SK-N-SH (cell line): ENCODE measurements at regions not wholly inside any gene's neighbourhood (a gene's known extent, or its start where the extent isn't known, plus 50 kb on each side); places are given as distances from the start of the nearest gene placed in this dataset.

Experiments
- CTCF ChIA-PET: fragments of 300-600, 350-600 bp; formaldehyde crosslinking; extraction: SDS; loops from one replicate; lab custom pipeline; 2021; lab: Yijun Ruan, JAX
- POLR2A ChIA-PET: fragments of 350-600 bp; sonication (Branson Sonifier 250); formaldehyde crosslinking; extraction: SDS; loops from one replicate; lab custom pipeline; 2020; ENCODE audit warnings: antibody characterized with exemption, inconsistent platforms; lab: Yijun Ruan, JAX
- DNase-seq: peaks from one replicate; pipeline ENCODE4 v3.0.0; 2012
- H2AFZ ChIP-seq: fragments of 200-600 bp; sonication (generic); 2 replicates; pipeline ENCODE4 v1.8.1; 2016; ENCODE audit warnings: antibody characterized with exemption, mild to moderate bottlenecking, low read depth
- H3F3A ChIP-seq: fragments of 200-600 bp; sonication (generic); replicated peaks from 2 replicates; pipeline ENCODE3; 2016; ENCODE audit warnings: antibody characterized with exemption, mild to moderate bottlenecking; ENCODE audit not compliant: insufficient read depth
- H3K27ac ChIP-seq, 2 experiments: fragments of 200-500 bp in 1 of 2; fragments of 200-600 bp in 1 of 2; sonication (Bioruptor generic) in 1 of 2; sonication (generic), shearing (Covaris generic) in 1 of 2; 2 replicates each; pipeline versions ENCODE4 v1.5.1 to v1.6.1; 2014 to 2016; ENCODE audit warnings: low read depth in 2 of 2, inconsistent platforms in 1 of 2, low read length in 1 of 2, mild to moderate bottlenecking in 1 of 2, mixed read lengths in 1 of 2
- H3K27me3 ChIP-seq: fragments of 200-600 bp; sonication (generic), shearing (Covaris generic); 2 replicates; pipeline ENCODE4 v1.6.1; 2016; ENCODE audit warnings: mixed run types; ENCODE audit not compliant: insufficient read depth
- H3K36me3 ChIP-seq, 2 experiments: fragments of 200-500 bp in 1 of 2; fragments of 200-600 bp in 1 of 2; sonication (Bioruptor generic) in 1 of 2; sonication (generic) in 1 of 2; replicated peaks in 1 of 2; 2 replicates each; pipeline versions ENCODE3 to v1.5.1; 2014 to 2016; ENCODE audit warnings: low read length in 1 of 2, mild to moderate bottlenecking in 1 of 2; ENCODE audit not compliant: insufficient read depth in 2 of 2, control insufficient read depth in 1 of 2
- H3K4me1 ChIP-seq, 2 experiments: fragments of 200-500 bp in 1 of 2; fragments of 200-600 bp in 1 of 2; sonication (Bioruptor generic) in 1 of 2; sonication (generic), shearing (Covaris generic) in 1 of 2; 2 replicates each; pipeline versions ENCODE4 v1.5.1 to v1.6.1; 2014 to 2016; ENCODE audit warnings: low read depth in 1 of 2, low read length in 1 of 2, mixed run types in 1 of 2; ENCODE audit not compliant: insufficient read depth in 2 of 2, control insufficient read depth in 1 of 2
- H3K4me2 ChIP-seq: fragments of 200-600 bp; sonication (generic), shearing (Covaris generic); 2 replicates; pipeline ENCODE4 v1.6.1; 2017; ENCODE audit warnings: mixed run types
- H3K4me3 ChIP-seq, 2 experiments: fragments of 200-500 bp in 1 of 2; fragments of 200-600 bp in 1 of 2; sonication (Bioruptor generic) in 1 of 2; sonication (generic), shearing (Covaris generic) in 1 of 2; 2 replicates each; pipeline versions ENCODE4 v1.5.1 to v1.8.1; 2014 to 2016; ENCODE audit warnings: low read depth in 2 of 2, inconsistent platforms in 1 of 2, low read length in 1 of 2, mild to moderate bottlenecking in 1 of 2, mixed read lengths in 1 of 2, moderate library complexity in 1 of 2
- H3K79me2 ChIP-seq: fragments of 200-600 bp; sonication (generic); 2 replicates; pipeline ENCODE4 v1.8.1; 2017; ENCODE audit warnings: mild to moderate bottlenecking; ENCODE audit not compliant: insufficient read depth
- H3K9ac ChIP-seq: fragments of 200-600 bp; sonication (generic); 2 replicates; pipeline ENCODE4 v1.6.1; 2017; ENCODE audit warnings: mixed run types
- H3K9me2 ChIP-seq: fragments of 200-600 bp; sonication (generic); 2 replicates; pipeline ENCODE4 v1.6.1; 2017; ENCODE audit warnings: mixed run types
- H3K9me3 ChIP-seq: fragments of 200-600 bp; sonication (generic); 2 replicates; pipeline ENCODE4 v1.6.1; 2017; ENCODE audit warnings: mixed run types, mild to moderate bottlenecking, moderate library complexity
- H4K20me1 ChIP-seq: fragments of 200-600 bp; sonication (generic); 2 replicates; pipeline ENCODE4 v1.6.1; 2017; ENCODE audit warnings: mild to moderate bottlenecking, mixed run types; ENCODE audit not compliant: insufficient read depth
- FOXJ3 ChIP-seq: sonication (generic); formaldehyde crosslinking; IDR thresholded peaks from 2 replicates; pipeline ENCODE4 v1.5.1; 2020; ENCODE audit warnings: mild to moderate bottlenecking, missing genetic modification reagents
- FOXM1 ChIP-seq: IDR thresholded peaks from 2 replicates; pipeline ENCODE4 v1.4.0; 2012; ENCODE audit warnings: low read depth, mild to moderate bottlenecking
- GATA2 ChIP-seq: sonication (generic); formaldehyde crosslinking; IDR thresholded peaks from 2 replicates; pipeline ENCODE4 v1.5.0; 2020; ENCODE audit warnings: mild to moderate bottlenecking, missing genetic modification reagents
- MAX ChIP-seq: IDR thresholded peaks from 2 replicates; pipeline ENCODE4 v1.4.0; 2012; ENCODE audit warnings: low read depth
- MXI1 ChIP-seq: IDR thresholded peaks from 2 replicates; pipeline ENCODE4 v1.6.1; 2012; ENCODE audit warnings: mild to moderate bottlenecking, low read depth, low read length, improper control_type of control experiment
- POLR2AphosphoS5 ChIP-seq: IDR thresholded peaks from 2 replicates; pipeline ENCODE4 v1.6.1; 2012; ENCODE audit warnings: low read depth, low read length
- RAD21 ChIP-seq: IDR thresholded peaks from 2 replicates; pipeline ENCODE4 v1.6.1; 2012; ENCODE audit warnings: mild to moderate bottlenecking, low read length
- RCOR1 ChIP-seq: fragments of 150-350 bp; IDR thresholded peaks from 2 replicates; pipeline ENCODE4 v1.6.1; 2017; ENCODE audit warnings: antibody characterized with exemption, low read length
- RXRA ChIP-seq: IDR thresholded peaks from 2 replicates; pipeline ENCODE4 v1.4.0; 2012; ENCODE audit warnings: low read depth, mild to moderate bottlenecking, borderline replicate concordance
- SIN3A ChIP-seq: IDR thresholded peaks from 2 replicates; pipeline ENCODE4 v1.6.1; 2012; ENCODE audit warnings: low read depth, mild to moderate bottlenecking, low read length, moderate library complexity, borderline replicate concordance
- USF1 ChIP-seq: IDR thresholded peaks from 2 replicates; pipeline ENCODE4 v1.4.0; 2012; ENCODE audit warnings: low read depth, borderline replicate concordance
- WGBS: methylation state at CpG from one replicate; pipeline ENCODE4 v1.1.6; 2017; ENCODE audit warnings: low lambda C conversion rate; 5-methylcytosine and 5-hydroxymethylcytosine counted together
- TF ChIP-seq, protein P1 (sequence below): IDR thresholded peaks from 2 replicates; pipeline ENCODE4 v1.4.0; 2012; ENCODE audit warnings: low read depth, borderline replicate concordance
- TF ChIP-seq, protein P2 (sequence below): fragments of 200-600 bp; sonication (generic); IDR thresholded peaks from 2 replicates; pipeline ENCODE4 v1.6.1; 2017; ENCODE audit warnings: antibody characterized with exemption, mild to moderate bottlenecking, moderate library complexity

DNA sequence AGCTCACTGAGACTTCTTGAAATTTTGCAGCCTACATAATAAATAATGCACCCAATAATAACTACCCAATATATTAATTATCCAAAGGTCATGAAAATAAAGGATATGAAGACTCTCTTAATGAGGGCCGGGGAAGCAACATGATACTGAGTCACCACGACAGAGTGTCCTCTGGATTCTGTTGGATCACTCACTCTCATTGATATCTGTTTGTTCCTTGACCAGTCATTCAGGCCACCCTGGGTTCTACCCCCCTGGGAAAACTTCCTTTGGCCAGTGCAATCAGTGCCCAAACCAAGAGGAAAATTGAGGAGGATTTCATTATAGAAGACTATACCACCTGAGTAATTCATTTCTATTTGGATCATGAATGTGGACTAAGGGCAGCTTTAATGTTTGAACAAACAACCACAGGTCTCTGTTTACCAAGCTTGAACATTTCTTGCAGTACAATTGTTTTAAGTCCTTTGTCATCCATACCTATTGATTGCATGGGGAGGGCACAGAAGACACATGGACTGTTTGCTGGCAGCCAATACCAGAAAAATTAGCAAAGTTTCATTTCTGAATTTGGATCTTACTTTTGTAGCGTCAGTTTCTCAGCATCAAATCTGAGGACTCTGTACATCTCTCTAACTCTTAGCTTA lies 137.2 kb upstream of the FGGY start:
- no peak overlapping the region for H3K4me3 ChIP-seq
- no peaks in the 10 kb centered on the region for H3K36me3 ChIP-seq
- no peaks in the 10 kb centered on the region for H3K9me2 ChIP-seq
- DNase-seq: no peak
- H3K27me3 ChIP-seq: no peaks in the 10 kb centered on the region
- H3K27ac ChIP-seq: no peak overlapping the region
- H3F3A ChIP-seq: peaks cover 10% of the 10 kb centered on the region
- CTCF ChIA-PET: interaction anchor here (0.8 to 1.4 kb wide), 3 partner anchors 83 to 418 kb away, joined by 3 to 4 read pairs (median 3); no protein-coding TSS in a partner anchor
- TF ChIP-seq FOXM1 (no peak), POLR2AphosphoS5 (no peak), USF1 (no peak), GATA2 (CRISPR knock-in tag) (no peak), RXRA (no peak), RCOR1 (no peak)
- TF ChIP-seq, protein P1, sequence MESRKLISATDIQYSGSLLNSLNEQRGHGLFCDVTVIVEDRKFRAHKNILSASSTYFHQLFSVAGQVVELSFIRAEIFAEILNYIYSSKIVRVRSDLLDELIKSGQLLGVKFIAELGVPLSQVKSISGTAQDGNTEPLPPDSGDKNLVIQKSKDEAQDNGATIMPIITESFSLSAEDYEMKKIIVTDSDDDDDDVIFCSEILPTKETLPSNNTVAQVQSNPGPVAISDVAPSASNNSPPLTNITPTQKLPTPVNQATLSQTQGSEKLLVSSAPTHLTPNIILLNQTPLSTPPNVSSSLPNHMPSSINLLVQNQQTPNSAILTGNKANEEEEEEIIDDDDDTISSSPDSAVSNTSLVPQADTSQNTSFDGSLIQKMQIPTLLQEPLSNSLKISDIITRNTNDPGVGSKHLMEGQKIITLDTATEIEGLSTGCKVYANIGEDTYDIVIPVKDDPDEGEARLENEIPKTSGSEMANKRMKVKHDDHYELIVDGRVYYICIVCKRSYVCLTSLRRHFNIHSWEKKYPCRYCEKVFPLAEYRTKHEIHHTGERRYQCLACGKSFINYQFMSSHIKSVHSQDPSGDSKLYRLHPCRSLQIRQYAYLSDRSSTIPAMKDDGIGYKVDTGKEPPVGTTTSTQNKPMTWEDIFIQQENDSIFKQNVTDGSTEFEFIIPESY: no peak
- 74% methylated on average over 3 of the region's 3 CpGs for WGBS
- H3K9ac ChIP-seq: no peak overlapping the region
- no peak overlapping the region for H2AFZ ChIP-seq
- POLR2A ChIA-PET: no interaction called here
- peaks cover 3 to 12% of the 10 kb centered on the region in 2 experiments; a peak in 2 of 4 replicates for H3K4me1 ChIP-seq
- H3K79me2 ChIP-seq: no peaks in the 10 kb centered on the region
- H3K9me3 ChIP-seq: no peaks in the 10 kb centered on the region
- H4K20me1 ChIP-seq: no peaks in the 10 kb centered on the region
- no peak overlapping the region for H3K4me2 ChIP-seq

DNA sequence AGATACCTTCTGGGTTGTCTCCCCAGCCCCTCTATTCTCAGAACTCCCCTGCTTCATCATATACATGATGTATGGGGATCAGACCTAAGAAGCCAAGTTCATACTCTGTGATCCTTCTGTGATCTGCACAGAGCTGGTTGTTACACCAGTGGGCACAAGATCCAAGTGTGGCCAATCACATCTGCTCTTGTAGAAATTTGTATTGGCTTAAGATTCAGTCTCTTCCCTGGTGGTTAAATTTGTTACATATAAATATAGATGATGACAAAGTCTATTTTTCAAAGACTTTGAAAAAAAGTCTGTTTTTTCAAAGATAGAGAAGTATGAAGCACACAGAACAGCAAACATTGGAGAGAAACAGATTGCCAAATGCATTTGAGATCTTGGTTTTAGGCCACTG lies 135.8 kb upstream of the FGGY start:
- H3K36me3 ChIP-seq: no peaks in the 10 kb centered on the region
- H3K27ac ChIP-seq: no peak overlapping the region
- no peak overlapping the region for H3K4me3 ChIP-seq
- H3K9ac ChIP-seq: no peak overlapping the region
- no peaks in the 10 kb centered on the region for H3K79me2 ChIP-seq
- H3K4me1 ChIP-seq: peaks cover 3 to 12% of the 10 kb centered on the region in 2 experiments; a peak in 2 of 4 replicates
- POLR2A ChIA-PET: no interaction called here
- no peaks in the 10 kb centered on the region for H3K9me2 ChIP-seq
- TF ChIP-seq SIN3A: no peak
- no peak for TF ChIP-seq MAX
- TF ChIP-seq, protein P2, sequence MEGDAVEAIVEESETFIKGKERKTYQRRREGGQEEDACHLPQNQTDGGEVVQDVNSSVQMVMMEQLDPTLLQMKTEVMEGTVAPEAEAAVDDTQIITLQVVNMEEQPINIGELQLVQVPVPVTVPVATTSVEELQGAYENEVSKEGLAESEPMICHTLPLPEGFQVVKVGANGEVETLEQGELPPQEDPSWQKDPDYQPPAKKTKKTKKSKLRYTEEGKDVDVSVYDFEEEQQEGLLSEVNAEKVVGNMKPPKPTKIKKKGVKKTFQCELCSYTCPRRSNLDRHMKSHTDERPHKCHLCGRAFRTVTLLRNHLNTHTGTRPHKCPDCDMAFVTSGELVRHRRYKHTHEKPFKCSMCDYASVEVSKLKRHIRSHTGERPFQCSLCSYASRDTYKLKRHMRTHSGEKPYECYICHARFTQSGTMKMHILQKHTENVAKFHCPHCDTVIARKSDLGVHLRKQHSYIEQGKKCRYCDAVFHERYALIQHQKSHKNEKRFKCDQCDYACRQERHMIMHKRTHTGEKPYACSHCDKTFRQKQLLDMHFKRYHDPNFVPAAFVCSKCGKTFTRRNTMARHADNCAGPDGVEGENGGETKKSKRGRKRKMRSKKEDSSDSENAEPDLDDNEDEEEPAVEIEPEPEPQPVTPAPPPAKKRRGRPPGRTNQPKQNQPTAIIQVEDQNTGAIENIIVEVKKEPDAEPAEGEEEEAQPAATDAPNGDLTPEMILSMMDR: no peak
- TF ChIP-seq MXI1: no peak
- no peak for TF ChIP-seq RAD21
- TF ChIP-seq FOXJ3 (CRISPR knock-in tag): no peak
- no peaks in the 10 kb centered on the region for H3K27me3 ChIP-seq
- H4K20me1 ChIP-seq: no peaks in the 10 kb centered on the region
- no peak overlapping the region for H2AFZ ChIP-seq
- H3K9me3 ChIP-seq: no peaks in the 10 kb centered on the region
- peaks cover 10% of the 10 kb centered on the region for H3F3A ChIP-seq
- H3K4me2 ChIP-seq: no peak overlapping the region
- DNase-seq: no peak
- CTCF ChIA-PET: interaction anchor here (0.6 kb wide), 1 partner anchor 1694 kb away, joined by 4 read pairs; no protein-coding TSS in a partner anchor
